ENCODE measurements at regions not wholly inside any gene's neighbourhood (a gene's known extent, or its start where the extent isn't known, plus 50 kb on each side); places are given as distances from the start of the nearest gene placed in this dataset.

GRCh38 chr4:162634390-162634789, 470.6 kb upstream of the FSTL5 start:
- no peak overlapping the region for H3K27ac ChIP-seq (ENCODE audit: low read length)
- no TSS peak for BruUV-seq (replicated peaks)
- intact Hi-C loops (cut with micrococcal nuclease; ENCODE audit: unreplicated experiment) (no loop called here), in situ Hi-C loops (cut with HindIII; ENCODE audit: low pct_unique_long_range_greater_than_20kb, low sequenced_read_pairs) (no loop called here)
- no peak overlapping the region for H3K4me3 ChIP-seq (ENCODE audit: low read depth in 2 of 2, low read length in 2 of 2)
- CTCF ChIA-PET, result interaction anchor here (0.5 kb wide), 1 partner anchor 916 kb away, joined by 3 read pairs; no protein-coding TSS in a partner anchor
- TF ChIP-seq POLR2AphosphoS5 (IDR thresholded peaks at IDR 0.05; ENCODE audit: low read depth, low read length), result no peak
- TF ChIP-seq, protein P1, sequence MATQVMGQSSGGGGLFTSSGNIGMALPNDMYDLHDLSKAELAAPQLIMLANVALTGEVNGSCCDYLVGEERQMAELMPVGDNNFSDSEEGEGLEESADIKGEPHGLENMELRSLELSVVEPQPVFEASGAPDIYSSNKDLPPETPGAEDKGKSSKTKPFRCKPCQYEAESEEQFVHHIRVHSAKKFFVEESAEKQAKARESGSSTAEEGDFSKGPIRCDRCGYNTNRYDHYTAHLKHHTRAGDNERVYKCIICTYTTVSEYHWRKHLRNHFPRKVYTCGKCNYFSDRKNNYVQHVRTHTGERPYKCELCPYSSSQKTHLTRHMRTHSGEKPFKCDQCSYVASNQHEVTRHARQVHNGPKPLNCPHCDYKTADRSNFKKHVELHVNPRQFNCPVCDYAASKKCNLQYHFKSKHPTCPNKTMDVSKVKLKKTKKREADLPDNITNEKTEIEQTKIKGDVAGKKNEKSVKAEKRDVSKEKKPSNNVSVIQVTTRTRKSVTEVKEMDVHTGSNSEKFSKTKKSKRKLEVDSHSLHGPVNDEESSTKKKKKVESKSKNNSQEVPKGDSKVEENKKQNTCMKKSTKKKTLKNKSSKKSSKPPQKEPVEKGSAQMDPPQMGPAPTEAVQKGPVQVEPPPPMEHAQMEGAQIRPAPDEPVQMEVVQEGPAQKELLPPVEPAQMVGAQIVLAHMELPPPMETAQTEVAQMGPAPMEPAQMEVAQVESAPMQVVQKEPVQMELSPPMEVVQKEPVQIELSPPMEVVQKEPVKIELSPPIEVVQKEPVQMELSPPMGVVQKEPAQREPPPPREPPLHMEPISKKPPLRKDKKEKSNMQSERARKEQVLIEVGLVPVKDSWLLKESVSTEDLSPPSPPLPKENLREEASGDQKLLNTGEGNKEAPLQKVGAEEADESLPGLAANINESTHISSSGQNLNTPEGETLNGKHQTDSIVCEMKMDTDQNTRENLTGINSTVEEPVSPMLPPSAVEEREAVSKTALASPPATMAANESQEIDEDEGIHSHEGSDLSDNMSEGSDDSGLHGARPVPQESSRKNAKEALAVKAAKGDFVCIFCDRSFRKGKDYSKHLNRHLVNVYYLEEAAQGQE (IDR thresholded peaks at IDR 0.05; ENCODE audit: insufficient read depth in 1 of 2, low read depth in 2 of 2, low read length in 1 of 2), result no peak
- no peak for TF ChIP-seq SIN3A (IDR thresholded peaks at IDR 0.05; ENCODE audit: borderline replicate concordance, insufficient read depth, low read depth, low read length)
- TF ChIP-seq CTCF (IDR thresholded peaks at IDR 0.05), result no peak
- TF ChIP-seq TCF7L2 (IDR thresholded peaks at IDR 0.05; ENCODE audit: low read depth, low read length), result no peak
- no peaks in the 10 kb centered on the region for H3K9me3 ChIP-seq (ENCODE audit: control insufficient read depth, insufficient read depth, low read depth, low read length)
- no peaks in the 10 kb centered on the region for H3K36me3 ChIP-seq (ENCODE audit: control insufficient read depth, insufficient read depth, low read length)
- DNase-seq (ENCODE audit: low read depth, low spot score) (no peak), ATAC-seq (no peak)
- no peaks in the 10 kb centered on the region for H3K4me1 ChIP-seq (ENCODE audit: control insufficient read depth, insufficient read depth, low read length)
- POLR2A ChIA-PET, result no interaction called here
- H3K27me3 ChIP-seq (ENCODE audit: control insufficient read depth, insufficient read depth, low read length), result no peaks in the 10 kb centered on the region

- Histone ChIP-seq H3K27ac (ENCODE audit: low read length) (no peak overlapping the region), H3K4me1 (ENCODE audit: control insufficient read depth, insufficient read depth, low read length) (no peaks in the 10 kb centered on the region), H3K27me3 (ENCODE audit: control insufficient read depth, insufficient read depth, low read length) (no peaks in the 10 kb centered on the region), H3K36me3 (ENCODE audit: control insufficient read depth, insufficient read depth, low read length) (no peaks in the 10 kb centered on the region), H3K9me3 (ENCODE audit: control insufficient read depth, insufficient read depth, low read depth, low read length) (no peaks in the 10 kb centered on the region), H3K4me3 (ENCODE audit: low read depth in 2 of 2, low read length in 2 of 2) (no peak overlapping the region)
- DNase-seq (ENCODE audit: low read depth, low spot score) (no peak), ATAC-seq (no peak)
- in situ Hi-C loops (cut with HindIII; ENCODE audit: low pct_unique_long_range_greater_than_20kb, low sequenced_read_pairs) (no loop called here), intact Hi-C loops (cut with micrococcal nuclease; ENCODE audit: unreplicated experiment) (no loop called here)
- no TSS peak for BruUV-seq (replicated peaks)
- CTCF ChIA-PET, result no interaction called here
- TF ChIP-seq TCF7L2 (IDR thresholded peaks at IDR 0.05; ENCODE audit: low read depth, low read length) (no peak), POLR2AphosphoS5 (IDR thresholded peaks at IDR 0.05; ENCODE audit: low read depth, low read length) (no peak), CTCF (IDR thresholded peaks at IDR 0.05) (no peak), SIN3A (IDR thresholded peaks at IDR 0.05; ENCODE audit: borderline replicate concordance, insufficient read depth, low read depth, low read length) (no peak)
- TF ChIP-seq, protein P1 (IDR thresholded peaks at IDR 0.05; ENCODE audit: insufficient read depth in 1 of 2, low read depth in 2 of 2, low read length in 1 of 2), result no peak
- POLR2A ChIA-PET, result no interaction called here
Observed at GRCh38 chr4:162622664-162623063, 458.9 kb upstream of the FSTL5 start.

Measured in Panc1 (cell line).